ENCODE measurements at regions not wholly inside any gene's neighbourhood (a gene's known extent, or its start where the extent isn't known, plus 50 kb on each side); places are given as distances from the start of the nearest gene placed in this dataset.

DNA sequence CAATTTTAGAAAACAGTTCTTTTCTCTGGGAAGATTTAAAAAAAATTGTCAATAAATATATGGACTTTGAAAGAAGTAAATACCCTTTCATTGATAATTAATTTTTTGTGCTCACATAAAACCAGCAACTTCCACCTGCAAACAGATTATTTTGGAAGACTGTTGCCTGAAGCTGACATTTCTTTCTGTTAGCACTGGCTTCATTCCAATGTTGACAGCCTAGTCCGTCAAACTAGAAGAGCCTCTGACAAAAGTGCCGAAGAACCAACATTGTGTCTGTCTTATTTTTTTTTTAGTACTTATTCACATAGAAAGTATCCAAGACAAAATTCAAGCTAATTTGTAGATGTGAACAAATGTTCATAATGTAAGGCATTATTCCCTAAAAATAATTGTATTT is 108.6 kb upstream of the TMEM161B start:
- no peaks in the 10 kb centered on the region for H3K4me1 ChIP-seq
- no peak overlapping the region for H3K4me3 ChIP-seq
- no peaks in the 10 kb centered on the region for H3K36me3 ChIP-seq
- H3K27me3 ChIP-seq (ENCODE audit: low read depth) = no peaks in the 10 kb centered on the region
- H3K27ac ChIP-seq (replicated peaks) = no peak overlapping the region
- TF ChIP-seq, protein P1, sequence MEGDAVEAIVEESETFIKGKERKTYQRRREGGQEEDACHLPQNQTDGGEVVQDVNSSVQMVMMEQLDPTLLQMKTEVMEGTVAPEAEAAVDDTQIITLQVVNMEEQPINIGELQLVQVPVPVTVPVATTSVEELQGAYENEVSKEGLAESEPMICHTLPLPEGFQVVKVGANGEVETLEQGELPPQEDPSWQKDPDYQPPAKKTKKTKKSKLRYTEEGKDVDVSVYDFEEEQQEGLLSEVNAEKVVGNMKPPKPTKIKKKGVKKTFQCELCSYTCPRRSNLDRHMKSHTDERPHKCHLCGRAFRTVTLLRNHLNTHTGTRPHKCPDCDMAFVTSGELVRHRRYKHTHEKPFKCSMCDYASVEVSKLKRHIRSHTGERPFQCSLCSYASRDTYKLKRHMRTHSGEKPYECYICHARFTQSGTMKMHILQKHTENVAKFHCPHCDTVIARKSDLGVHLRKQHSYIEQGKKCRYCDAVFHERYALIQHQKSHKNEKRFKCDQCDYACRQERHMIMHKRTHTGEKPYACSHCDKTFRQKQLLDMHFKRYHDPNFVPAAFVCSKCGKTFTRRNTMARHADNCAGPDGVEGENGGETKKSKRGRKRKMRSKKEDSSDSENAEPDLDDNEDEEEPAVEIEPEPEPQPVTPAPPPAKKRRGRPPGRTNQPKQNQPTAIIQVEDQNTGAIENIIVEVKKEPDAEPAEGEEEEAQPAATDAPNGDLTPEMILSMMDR (IDR thresholded peaks at IDR 0.05; ENCODE audit: borderline replicate concordance) = no peak
- intact Hi-C loops (cut with micrococcal nuclease) = no loop called here
- no peak for DNase-seq
- H3K9me3 ChIP-seq (replicated peaks) = no peaks in the 10 kb centered on the region

- Histone ChIP-seq H3K9me3 (replicated peaks) (no peaks in the 10 kb centered on the region), H3K27me3 (ENCODE audit: low read depth) (no peaks in the 10 kb centered on the region), H3K4me1 (no peaks in the 10 kb centered on the region), H3K4me3 (no peak overlapping the region), H3K27ac (replicated peaks) (no peak overlapping the region), H3K36me3 (no peaks in the 10 kb centered on the region)
- intact Hi-C loops (cut with micrococcal nuclease) = no loop called here
- TF ChIP-seq, protein P1 (IDR thresholded peaks at IDR 0.05; ENCODE audit: borderline replicate concordance) = no peak
- DNase-seq = no peak
Observed at GRCh38 chr5:88376728-88377127, 108.1 kb upstream of the TMEM161B start.

DNA sequence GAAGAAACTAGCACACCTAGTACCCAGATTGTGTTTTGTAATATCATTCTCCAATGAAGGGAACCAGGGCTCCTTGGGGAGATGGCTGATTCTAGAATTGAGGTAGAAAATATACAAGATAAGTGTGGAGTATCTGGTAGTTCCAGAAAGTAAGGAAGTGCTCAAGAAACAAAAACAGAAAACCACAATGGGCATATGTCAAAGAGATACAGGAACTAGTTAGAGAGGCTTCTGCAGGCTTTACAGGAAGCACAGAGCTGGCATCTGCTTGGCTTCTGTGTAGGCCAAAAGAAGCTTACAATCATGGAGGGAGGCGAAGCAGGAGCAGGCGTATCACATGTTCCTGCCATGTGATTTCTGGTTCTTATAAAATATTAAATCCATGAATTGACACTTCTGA is 105.7 kb upstream of the TMEM161B start:
- no peaks in the 10 kb centered on the region for H3K36me3 ChIP-seq
- TF ChIP-seq, protein P1 (IDR thresholded peaks at IDR 0.05; ENCODE audit: borderline replicate concordance) = no peak
- no peak overlapping the region for H3K27ac ChIP-seq (replicated peaks)
- no peak for DNase-seq
- intact Hi-C loops (cut with micrococcal nuclease) = no loop called here
- H3K27me3 ChIP-seq (ENCODE audit: low read depth) = no peaks in the 10 kb centered on the region
- no peaks in the 10 kb centered on the region for H3K4me1 ChIP-seq
- H3K9me3 ChIP-seq (replicated peaks) = no peaks in the 10 kb centered on the region
- H3K4me3 ChIP-seq = no peak overlapping the region

GRCh38 chr5:88370824-88371223 is 102.2 kb upstream of the TMEM161B start:
- Histone ChIP-seq H3K9me3 (replicated peaks) (no peaks in the 10 kb centered on the region), H3K36me3 (no peaks in the 10 kb centered on the region), H3K27me3 (ENCODE audit: low read depth) (no peaks in the 10 kb centered on the region), H3K4me1 (no peaks in the 10 kb centered on the region), H3K4me3 (no peak overlapping the region), H3K27ac (replicated peaks) (no peak overlapping the region)
- intact Hi-C loops (cut with micrococcal nuclease) = no loop called here
- DNase-seq = no peak
- TF ChIP-seq, protein P1 (IDR thresholded peaks at IDR 0.05; ENCODE audit: borderline replicate concordance) = no peak

- no peaks in the 10 kb centered on the region for H3K36me3 ChIP-seq
- H3K4me1 ChIP-seq = no peaks in the 10 kb centered on the region
- intact Hi-C loops (cut with micrococcal nuclease) = no loop called here
- no peak overlapping the region for H3K4me3 ChIP-seq
- TF ChIP-seq, protein P1 (IDR thresholded peaks at IDR 0.05; ENCODE audit: borderline replicate concordance) = no peak
- no peaks in the 10 kb centered on the region for H3K27me3 ChIP-seq (ENCODE audit: low read depth)
- H3K9me3 ChIP-seq (replicated peaks) = no peaks in the 10 kb centered on the region
- DNase-seq = no peak
- H3K27ac ChIP-seq (replicated peaks) = no peak overlapping the region
Observed at GRCh38 chr5:88368201-88368600, 99.6 kb upstream of the TMEM161B start.

- intact Hi-C loops (cut with micrococcal nuclease) = no loop called here
- Histone ChIP-seq H3K9me3 (replicated peaks) (no peaks in the 10 kb centered on the region), H3K4me3 (no peak overlapping the region), H3K36me3 (no peaks in the 10 kb centered on the region), H3K27ac (replicated peaks) (no peak overlapping the region), H3K27me3 (ENCODE audit: low read depth) (no peaks in the 10 kb centered on the region), H3K4me1 (no peaks in the 10 kb centered on the region)
- DNase-seq = no peak
- TF ChIP-seq, protein P1 (IDR thresholded peaks at IDR 0.05; ENCODE audit: borderline replicate concordance) = no peak
Observed at GRCh38 chr5:88364991-88365390, 96.3 kb upstream of the TMEM161B start.
